HepG2 (cell line): ENCODE measurements at regions not wholly inside any gene's neighbourhood (a gene's known extent, or its start where the extent isn't known, plus 50 kb on each side); places are given as distances from the start of the nearest gene placed in this dataset.

Source experiments
- ATF7-NPFF ChIP-seq: sonication (generic); formaldehyde crosslinking; IDR thresholded peaks from 2 replicates; pipeline ENCODE4 v1.8.1; 2023; ENCODE audit warnings: mild to moderate bottlenecking, low read depth, missing genetic modification reagents, moderate library complexity
- ETV5 ChIP-seq: IDR thresholded peaks from 2 replicates; pipeline ENCODE4 v1.6.1; 2018; ENCODE audit warnings: missing biosample characterization, missing genetic modification reagents, inconsistent platforms, borderline replicate concordance
- HCFC1 ChIP-seq: fragments of 150-350 bp; IDR thresholded peaks from 2 replicates; pipeline ENCODE4 v1.6.1; 2014; ENCODE audit warnings: low read depth, low read length
- RAD21 ChIP-seq: fragments of 450-650 bp; formaldehyde crosslinking; IDR thresholded peaks from 2 replicates; pipeline ENCODE4 v1.5.0; 2020; ENCODE audit warnings: mild to moderate bottlenecking
- SP1 ChIP-seq, 2 experiments: fragments of 450-650 bp in 1 of 2; sonication (generic) in 1 of 2; formaldehyde crosslinking in 1 of 2; IDR thresholded peaks; 2 replicates each; pipeline versions ENCODE4 v1.4.0 to v1.6.1; 2016 to 2020; ENCODE audit warnings: missing genetic modification reagents in 1 of 2
- SRF ChIP-seq: IDR thresholded peaks from 2 replicates; pipeline ENCODE4 v1.6.1; 2011; ENCODE audit warnings: mild to moderate bottlenecking, low read depth, low read length, moderate library complexity
- TF ChIP-seq, protein P1 (sequence below), 2 experiments: sonication (generic) in 1 of 2; formaldehyde crosslinking in 1 of 2; IDR thresholded peaks; 2 replicates each; pipeline versions ENCODE4 v1.4.0 to v1.6.1; 2018 to 2020; ENCODE audit warnings: missing genetic modification reagents in 2 of 2, borderline replicate concordance in 1 of 2, low read depth in 1 of 2, mild to moderate bottlenecking in 1 of 2, missing biosample characterization in 1 of 2
- TF ChIP-seq, protein P2 (sequence below): sonication (generic); formaldehyde crosslinking; IDR thresholded peaks from 2 replicates; pipeline ENCODE4 v1.9.0; 2021; ENCODE audit warnings: missing genetic modification reagents, borderline replicate concordance

DNA sequence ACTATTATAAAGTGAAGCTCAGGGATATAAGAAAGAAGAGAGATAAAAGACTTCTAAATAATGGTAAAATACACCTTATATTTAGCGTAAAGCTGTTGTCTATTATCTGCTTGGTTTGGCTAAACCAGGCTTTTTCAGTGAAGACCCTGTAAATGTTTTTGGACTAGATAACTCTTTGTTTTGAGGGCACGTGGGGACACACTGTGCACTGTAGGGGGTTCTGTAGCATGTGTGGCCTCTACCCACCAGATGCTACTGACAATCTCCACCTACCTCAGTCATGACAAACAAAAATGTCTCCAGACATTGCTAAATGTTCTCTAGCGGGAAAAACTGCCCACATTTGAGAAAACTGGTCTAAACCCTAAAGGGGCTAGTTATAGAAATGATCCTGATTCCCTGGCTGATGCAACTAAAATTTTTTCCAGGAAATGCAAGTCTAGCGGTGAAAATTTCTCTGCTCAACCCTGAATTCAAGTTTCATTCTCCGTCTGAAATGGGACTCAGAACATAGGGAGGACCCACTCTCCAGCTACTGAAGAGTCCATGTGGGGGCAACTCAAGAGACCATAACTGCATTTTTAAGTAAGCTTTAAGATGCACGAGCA lies 355.2 kb upstream of the RASGEF1B start:
- TF ChIP-seq ATF7-NPFF (CRISPR knock-in tag): no peak
- no peak for TF ChIP-seq ETV5 (CRISPR knock-in tag)
- no peak for TF ChIP-seq SRF
- TF ChIP-seq RAD21: no peak
- TF ChIP-seq, protein P1, sequence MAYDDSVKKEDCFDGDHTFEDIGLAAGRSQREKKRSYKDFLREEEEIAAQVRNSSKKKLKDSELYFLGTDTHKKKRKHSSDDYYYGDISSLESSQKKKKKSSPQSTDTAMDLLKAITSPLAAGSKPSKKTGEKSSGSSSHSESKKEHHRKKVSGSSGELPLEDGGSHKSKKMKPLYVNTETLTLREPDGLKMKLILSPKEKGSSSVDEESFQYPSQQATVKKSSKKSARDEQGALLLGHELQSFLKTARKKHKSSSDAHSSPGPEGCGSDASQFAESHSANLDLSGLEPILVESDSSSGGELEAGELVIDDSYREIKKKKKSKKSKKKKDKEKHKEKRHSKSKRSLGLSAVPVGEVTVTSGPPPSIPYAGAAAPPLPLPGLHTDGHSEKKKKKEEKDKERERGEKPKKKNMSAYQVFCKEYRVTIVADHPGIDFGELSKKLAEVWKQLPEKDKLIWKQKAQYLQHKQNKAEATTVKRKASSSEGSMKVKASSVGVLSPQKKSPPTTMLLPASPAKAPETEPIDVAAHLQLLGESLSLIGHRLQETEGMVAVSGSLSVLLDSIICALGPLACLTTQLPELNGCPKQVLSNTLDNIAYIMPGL (CRISPR knock-in tag; IDR thresholded peaks at IDR 0.05; ENCODE audit: borderline replicate concordance in 1 of 2, low read depth in 1 of 2): no peak
- TF ChIP-seq, protein P2, sequence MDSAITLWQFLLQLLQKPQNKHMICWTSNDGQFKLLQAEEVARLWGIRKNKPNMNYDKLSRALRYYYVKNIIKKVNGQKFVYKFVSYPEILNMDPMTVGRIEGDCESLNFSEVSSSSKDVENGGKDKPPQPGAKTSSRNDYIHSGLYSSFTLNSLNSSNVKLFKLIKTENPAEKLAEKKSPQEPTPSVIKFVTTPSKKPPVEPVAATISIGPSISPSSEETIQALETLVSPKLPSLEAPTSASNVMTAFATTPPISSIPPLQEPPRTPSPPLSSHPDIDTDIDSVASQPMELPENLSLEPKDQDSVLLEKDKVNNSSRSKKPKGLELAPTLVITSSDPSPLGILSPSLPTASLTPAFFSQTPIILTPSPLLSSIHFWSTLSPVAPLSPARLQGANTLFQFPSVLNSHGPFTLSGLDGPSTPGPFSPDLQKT (CRISPR knock-in tag): no peak
- TF ChIP-seq HCFC1: no peak
- no peak for TF ChIP-seq SP1 (IDR thresholded peaks at IDR 0.05)
- no peak for TF ChIP-seq SP1 (CRISPR knock-in tag; IDR thresholded peaks at IDR 0.05)
